Keratinocyte (primary cell): ENCODE measurements at regions not wholly inside any gene's neighbourhood (a gene's known extent, or its start where the extent isn't known, plus 50 kb on each side); places are given as distances from the start of the nearest gene placed in this dataset.

Experiments used
- EZH2 ChIP-seq: IDR thresholded peaks from one replicate; pipeline ENCODE4 v1.6.1; 2012; ENCODE audit warnings: inconsistent platforms, mild to moderate bottlenecking, low read length, moderate library complexity
- TF ChIP-seq, protein P1 (sequence below), 3 experiments: IDR thresholded peaks in 1 of 3; conservative IDR thresholded peaks in 1 of 3; optimal IDR thresholded peaks in 1 of 3; 2 replicates in 2 of 3; 3 replicates in 1 of 3; pipeline versions ENCODE3 to v1.5.1; 2011; ENCODE audit warnings: low read length in 3 of 3, mild to moderate bottlenecking in 3 of 3, moderate library complexity in 2 of 3, control low read depth in 1 of 3, inconsistent platforms in 1 of 3; ENCODE audit not compliant: insufficient read depth in 2 of 3; ENCODE audit errors: extremely low read depth in 1 of 3

GRCh38 chr20:22768266-22769178 is 184.2 kb upstream of the FOXA2 start:
- TF ChIP-seq, protein P1, sequence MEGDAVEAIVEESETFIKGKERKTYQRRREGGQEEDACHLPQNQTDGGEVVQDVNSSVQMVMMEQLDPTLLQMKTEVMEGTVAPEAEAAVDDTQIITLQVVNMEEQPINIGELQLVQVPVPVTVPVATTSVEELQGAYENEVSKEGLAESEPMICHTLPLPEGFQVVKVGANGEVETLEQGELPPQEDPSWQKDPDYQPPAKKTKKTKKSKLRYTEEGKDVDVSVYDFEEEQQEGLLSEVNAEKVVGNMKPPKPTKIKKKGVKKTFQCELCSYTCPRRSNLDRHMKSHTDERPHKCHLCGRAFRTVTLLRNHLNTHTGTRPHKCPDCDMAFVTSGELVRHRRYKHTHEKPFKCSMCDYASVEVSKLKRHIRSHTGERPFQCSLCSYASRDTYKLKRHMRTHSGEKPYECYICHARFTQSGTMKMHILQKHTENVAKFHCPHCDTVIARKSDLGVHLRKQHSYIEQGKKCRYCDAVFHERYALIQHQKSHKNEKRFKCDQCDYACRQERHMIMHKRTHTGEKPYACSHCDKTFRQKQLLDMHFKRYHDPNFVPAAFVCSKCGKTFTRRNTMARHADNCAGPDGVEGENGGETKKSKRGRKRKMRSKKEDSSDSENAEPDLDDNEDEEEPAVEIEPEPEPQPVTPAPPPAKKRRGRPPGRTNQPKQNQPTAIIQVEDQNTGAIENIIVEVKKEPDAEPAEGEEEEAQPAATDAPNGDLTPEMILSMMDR (optimal IDR thresholded peaks at IDR 0.05 in 1 of 3, IDR thresholded peaks at IDR 0.05 in 1 of 3, conservative IDR thresholded peaks at IDR 0.05 in 1 of 3; ENCODE audit: extremely low read depth in 1 of 3, insufficient read depth in 2 of 3, low read length in 3 of 3): no peak
- no peak for TF ChIP-seq EZH2
